RWPE2 (cell line): ENCODE measurements at regions not wholly inside any gene's neighbourhood (a gene's known extent, or its start where the extent isn't known, plus 50 kb on each side); places are given as distances from the start of the nearest gene placed in this dataset.

Experiments
- ATAC-seq: fragments of 200-7000 bp; cut with Tn5 transposase; 3 replicates; pipeline ENCODE4 v1.9.1; 2021; ENCODE audit warnings: low read depth
- DNase-seq: peaks from one replicate; pipeline ENCODE4 v3.0.0-alpha.2; 2020; ENCODE audit warnings: low spot score
- H3K27ac ChIP-seq: fragments of 450-650 bp; 2 replicates; pipeline ENCODE4 v1.5.1; 2017; ENCODE audit warnings: mild to moderate bottlenecking; ENCODE audit not compliant: poor library complexity, severe bottlenecking
- H3K27me3 ChIP-seq: fragments of 250-450 bp; sonication (Bioruptor Pico); 2 replicates; pipeline ENCODE4 v1.5.1; 2021; ENCODE audit warnings: mild to moderate bottlenecking, moderate library complexity; ENCODE audit not compliant: insufficient read depth, poor library complexity, severe bottlenecking
- H3K36me3 ChIP-seq: fragments of 250-450 bp; sonication (Bioruptor Pico); 2 replicates; pipeline ENCODE4 v1.5.1; 2020; ENCODE audit warnings: low read depth, mild to moderate bottlenecking, moderate library complexity
- H3K4me1 ChIP-seq: fragments of 250-450 bp; sonication (Bioruptor Pico); 2 replicates; pipeline ENCODE4 v1.5.1; 2021; ENCODE audit warnings: mild to moderate bottlenecking, moderate library complexity; ENCODE audit not compliant: insufficient read depth, poor library complexity, severe bottlenecking
- H3K4me3 ChIP-seq: fragments of 250-450 bp; sonication (Bioruptor Pico); 2 replicates; pipeline ENCODE4 v1.5.1; 2021; ENCODE audit warnings: mild to moderate bottlenecking, moderate library complexity; ENCODE audit not compliant: severe bottlenecking
- H3K9me3 ChIP-seq: fragments of 250-450 bp; sonication (Bioruptor Pico); 2 replicates; pipeline ENCODE4 v1.5.1; 2021; ENCODE audit warnings: mild to moderate bottlenecking, moderate library complexity; ENCODE audit not compliant: severe bottlenecking
- TF ChIP-seq, protein P1 (sequence below): fragments of 450-650 bp; IDR thresholded peaks from one replicate; pipeline ENCODE4 v1.5.1; 2017; ENCODE audit warnings: mild to moderate bottlenecking, moderate library complexity; ENCODE audit not compliant: poor library complexity, severe bottlenecking

DNA sequence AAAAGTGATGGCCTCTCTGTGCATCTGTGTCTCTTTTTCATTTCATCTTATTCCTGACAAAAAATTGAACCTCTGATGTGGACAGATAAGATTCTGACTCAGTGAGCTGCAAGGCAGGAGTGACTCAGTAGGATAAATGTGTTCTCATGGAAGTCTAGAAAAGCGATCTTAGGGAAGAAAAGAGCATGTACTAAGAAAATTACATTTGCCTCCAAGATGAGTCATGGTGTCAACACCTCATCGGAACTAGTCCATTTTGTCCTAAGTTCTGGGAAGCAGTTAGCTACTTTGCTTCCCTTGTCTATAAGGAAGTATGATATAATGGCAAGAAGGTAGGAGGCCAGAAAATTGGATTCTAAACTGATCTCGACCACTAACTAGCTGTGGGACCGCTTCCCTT lies 83.5 kb upstream of the AFF2 start:
- no peak for ATAC-seq
- Histone ChIP-seq H3K4me3 (no peak overlapping the region), H3K36me3 (no peaks in the 10 kb centered on the region), H3K9me3 (no peaks in the 10 kb centered on the region), H3K27ac (no peak overlapping the region), H3K4me1 (no peaks in the 10 kb centered on the region), H3K27me3 (no peaks in the 10 kb centered on the region)
- DNase-seq = no peak
- TF ChIP-seq, protein P1, sequence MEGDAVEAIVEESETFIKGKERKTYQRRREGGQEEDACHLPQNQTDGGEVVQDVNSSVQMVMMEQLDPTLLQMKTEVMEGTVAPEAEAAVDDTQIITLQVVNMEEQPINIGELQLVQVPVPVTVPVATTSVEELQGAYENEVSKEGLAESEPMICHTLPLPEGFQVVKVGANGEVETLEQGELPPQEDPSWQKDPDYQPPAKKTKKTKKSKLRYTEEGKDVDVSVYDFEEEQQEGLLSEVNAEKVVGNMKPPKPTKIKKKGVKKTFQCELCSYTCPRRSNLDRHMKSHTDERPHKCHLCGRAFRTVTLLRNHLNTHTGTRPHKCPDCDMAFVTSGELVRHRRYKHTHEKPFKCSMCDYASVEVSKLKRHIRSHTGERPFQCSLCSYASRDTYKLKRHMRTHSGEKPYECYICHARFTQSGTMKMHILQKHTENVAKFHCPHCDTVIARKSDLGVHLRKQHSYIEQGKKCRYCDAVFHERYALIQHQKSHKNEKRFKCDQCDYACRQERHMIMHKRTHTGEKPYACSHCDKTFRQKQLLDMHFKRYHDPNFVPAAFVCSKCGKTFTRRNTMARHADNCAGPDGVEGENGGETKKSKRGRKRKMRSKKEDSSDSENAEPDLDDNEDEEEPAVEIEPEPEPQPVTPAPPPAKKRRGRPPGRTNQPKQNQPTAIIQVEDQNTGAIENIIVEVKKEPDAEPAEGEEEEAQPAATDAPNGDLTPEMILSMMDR = no peak

DNA sequence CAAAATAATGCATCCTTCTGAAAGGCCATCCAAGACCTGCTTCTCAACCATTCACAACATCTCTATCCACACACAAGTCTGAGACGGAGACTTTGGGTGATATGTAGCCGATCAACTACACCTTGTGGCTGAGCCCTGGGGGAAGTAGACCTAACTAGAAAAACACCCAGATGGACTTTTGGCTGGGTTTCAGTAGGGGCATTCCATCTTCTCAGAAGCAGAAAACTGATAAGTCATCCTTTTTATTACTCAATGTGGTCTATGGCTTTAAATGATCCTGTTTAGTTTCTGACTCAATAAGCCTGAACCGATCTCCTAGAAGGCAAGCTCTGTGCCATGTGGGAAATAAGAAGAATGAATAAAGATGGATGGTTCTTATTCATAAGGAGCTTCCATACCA lies 82.5 kb upstream of the AFF2 start:
- Histone ChIP-seq H3K36me3 (no peaks in the 10 kb centered on the region), H3K4me1 (no peaks in the 10 kb centered on the region), H3K27ac (no peak overlapping the region), H3K9me3 (no peaks in the 10 kb centered on the region), H3K27me3 (no peaks in the 10 kb centered on the region), H3K4me3 (no peak overlapping the region)
- TF ChIP-seq, protein P1 = no peak
- no peak for ATAC-seq
- DNase-seq = no peak

DNA sequence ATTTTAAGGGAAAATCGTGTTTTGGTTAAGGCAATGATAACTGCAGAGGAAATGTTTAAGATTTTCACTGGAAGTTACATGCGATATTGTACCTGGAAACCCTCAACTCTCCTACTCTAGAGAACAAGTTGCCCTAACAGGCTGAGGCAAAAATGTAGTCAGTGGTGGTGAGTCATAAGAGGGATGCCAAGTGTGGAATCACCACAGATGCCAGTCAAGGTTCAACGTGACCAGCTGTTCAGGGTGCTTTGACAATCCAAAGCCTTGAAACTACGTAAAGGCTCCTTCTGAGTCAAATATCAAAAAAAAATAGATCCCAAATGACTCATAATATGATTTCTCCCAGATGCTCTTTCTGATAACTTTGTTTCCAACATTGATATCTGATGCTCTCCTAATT lies 77.9 kb upstream of the AFF2 start:
- no peaks in the 10 kb centered on the region for H3K9me3 ChIP-seq
- no peaks in the 10 kb centered on the region for H3K4me1 ChIP-seq
- TF ChIP-seq, protein P1 = no peak
- H3K4me3 ChIP-seq = no peak overlapping the region
- no peak overlapping the region for H3K27ac ChIP-seq
- no peak for DNase-seq
- H3K36me3 ChIP-seq = no peaks in the 10 kb centered on the region
- ATAC-seq = no peak
- no peaks in the 10 kb centered on the region for H3K27me3 ChIP-seq

DNA sequence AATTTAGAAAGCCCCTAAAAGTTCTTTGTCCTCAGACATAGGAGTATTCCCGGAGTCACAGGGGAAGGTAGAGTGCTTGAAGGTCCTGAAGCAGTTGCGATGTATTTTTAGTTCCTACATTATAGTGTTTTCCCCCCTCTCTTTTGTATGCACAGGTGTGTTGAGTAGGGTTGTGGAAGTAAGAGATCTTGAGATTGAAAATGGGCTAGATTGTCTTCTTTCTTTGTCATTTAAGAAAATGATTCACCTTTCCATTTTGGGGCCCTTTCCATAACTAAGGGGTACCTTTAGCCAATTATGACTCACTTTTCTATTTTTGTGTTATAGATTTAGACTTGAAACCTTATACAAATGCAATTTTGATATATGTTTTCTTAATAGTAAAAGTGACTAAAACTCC lies 75.8 kb upstream of the AFF2 start:
- TF ChIP-seq, protein P1 = no peak
- no peaks in the 10 kb centered on the region for H3K36me3 ChIP-seq
- H3K4me3 ChIP-seq = no peak overlapping the region
- DNase-seq = no peak
- H3K9me3 ChIP-seq = no peaks in the 10 kb centered on the region
- no peak overlapping the region for H3K27ac ChIP-seq
- no peak for ATAC-seq
- no peaks in the 10 kb centered on the region for H3K27me3 ChIP-seq
- no peaks in the 10 kb centered on the region for H3K4me1 ChIP-seq

DNA sequence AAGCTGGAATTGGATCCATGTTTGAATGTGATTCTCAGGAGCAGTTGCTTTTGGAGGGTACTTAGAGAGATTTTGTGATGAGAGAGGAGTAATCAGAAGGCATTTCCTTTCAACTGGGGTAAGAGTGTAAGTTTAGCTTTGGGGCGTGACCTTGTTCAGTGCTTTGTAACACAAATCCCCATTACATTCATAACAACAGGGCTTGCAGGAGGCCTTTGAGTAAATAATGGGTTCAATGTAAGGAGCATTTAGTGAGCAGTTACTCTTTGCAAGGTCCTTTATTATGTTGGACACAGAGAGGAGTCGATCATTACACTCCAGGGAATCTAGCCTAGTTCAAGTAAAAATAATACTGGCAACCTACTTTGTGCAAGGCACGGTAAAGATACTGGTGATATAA lies 74.0 kb upstream of the AFF2 start:
- Histone ChIP-seq H3K9me3 (no peaks in the 10 kb centered on the region), H3K4me3 (no peak overlapping the region), H3K4me1 (no peaks in the 10 kb centered on the region), H3K27ac (no peak overlapping the region), H3K36me3 (no peaks in the 10 kb centered on the region), H3K27me3 (no peaks in the 10 kb centered on the region)
- DNase-seq (no peak), ATAC-seq (no peak)
- TF ChIP-seq, protein P1 = no peak
